Stimulated activated CD4-positive, alpha-beta T cell treated with anti-CD3 and anti-CD28 coated beads, Interleukin-15, amount 100 ng/mL, for 24 hours (primary cell): ENCODE measurements at regions not wholly inside any gene's neighbourhood (a gene's known extent, or its start where the extent isn't known, plus 50 kb on each side); places are given as distances from the start of the nearest gene placed in this dataset.

Experiments
- DNase-seq: peaks from one replicate; pipeline ENCODE4 v3.0.0-alpha.2; 2020

DNA sequence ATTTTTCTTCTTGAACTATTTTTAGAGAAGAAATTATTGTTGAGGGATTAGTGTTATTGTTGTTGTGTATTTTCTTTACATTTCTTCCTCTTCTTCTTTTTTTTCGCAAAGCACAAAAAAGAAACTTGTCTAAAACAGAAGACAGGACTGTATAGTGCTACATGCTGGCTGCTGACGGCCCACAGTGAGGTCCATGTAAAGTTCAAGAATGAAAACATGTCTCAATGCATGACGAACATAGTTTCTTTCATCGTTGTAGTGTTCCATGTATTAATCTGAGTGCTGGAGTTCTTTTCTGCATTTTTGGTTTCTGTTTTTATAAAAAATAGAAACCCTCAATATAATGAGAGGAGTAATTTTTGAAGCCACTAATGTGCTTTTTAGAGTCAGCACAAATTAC lies 462.9 kb upstream of the MARCKS start:
- no peak for DNase-seq

- no peak for DNase-seq
These were observed 462.4 kb upstream of the MARCKS start for GRCh38 chr6:113394729-113395128.

DNA sequence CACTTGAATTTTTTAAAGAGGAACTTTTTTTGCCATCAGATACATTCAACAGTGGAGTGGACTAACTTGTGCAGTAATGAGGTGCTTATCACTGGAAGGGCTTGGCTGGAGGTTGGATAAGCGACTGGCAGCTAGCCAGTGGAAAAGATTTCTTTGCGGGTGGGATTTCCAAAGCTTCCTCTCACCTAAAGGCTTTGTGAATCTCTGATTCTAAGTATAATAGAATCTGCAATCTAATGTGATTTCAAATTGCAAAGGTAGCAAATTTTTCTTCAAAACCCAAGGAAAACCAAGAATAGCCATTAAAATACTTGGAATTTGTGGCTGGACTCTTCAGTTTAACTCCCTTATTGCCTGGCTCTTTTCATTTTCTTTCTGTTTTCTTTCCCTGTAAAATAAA lies 460.4 kb upstream of the MARCKS start:
- no peak for DNase-seq

DNA sequence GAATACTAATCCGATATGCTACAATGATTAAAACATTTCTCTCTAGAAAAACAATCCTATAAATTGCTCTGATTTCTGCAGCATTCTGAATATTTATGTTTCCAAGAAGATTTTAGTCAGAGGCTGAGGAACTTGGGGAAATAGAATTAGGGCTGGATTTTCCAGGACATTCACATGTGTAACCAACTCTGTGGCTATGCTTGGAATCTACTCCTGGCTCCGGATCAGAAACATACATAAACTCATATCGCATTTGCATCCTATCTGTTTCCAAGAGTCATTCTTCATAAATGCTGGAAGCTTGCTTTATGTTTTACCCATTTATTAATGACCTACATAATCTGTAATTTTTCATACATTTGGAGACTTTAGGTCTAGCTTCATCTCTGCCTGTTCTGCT lies 459.9 kb upstream of the MARCKS start:
- no peak for DNase-seq

DNA sequence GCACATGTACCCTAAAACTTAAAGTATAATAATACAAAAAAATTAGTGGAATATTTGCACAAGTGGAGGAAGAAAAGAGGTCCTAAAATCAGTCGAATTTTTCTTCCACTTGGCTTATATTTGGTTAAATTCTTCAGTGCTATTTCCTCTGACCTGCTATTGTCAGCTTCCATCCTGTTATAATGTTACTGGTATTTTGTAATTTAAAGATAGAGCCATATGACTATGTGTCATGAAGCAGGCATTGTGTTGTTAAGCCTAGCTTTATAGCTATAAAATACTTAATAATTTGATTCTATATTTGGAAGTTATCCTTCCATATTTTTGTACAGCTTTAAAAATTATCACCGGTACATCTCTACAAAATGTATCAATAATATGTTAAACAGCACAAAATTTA lies 455.9 kb upstream of the MARCKS start:
- DNase-seq, result no peak

- no peak for DNase-seq
These were observed 454.6 kb upstream of the MARCKS start for GRCh38 chr6:113402544-113402943.

DNA sequence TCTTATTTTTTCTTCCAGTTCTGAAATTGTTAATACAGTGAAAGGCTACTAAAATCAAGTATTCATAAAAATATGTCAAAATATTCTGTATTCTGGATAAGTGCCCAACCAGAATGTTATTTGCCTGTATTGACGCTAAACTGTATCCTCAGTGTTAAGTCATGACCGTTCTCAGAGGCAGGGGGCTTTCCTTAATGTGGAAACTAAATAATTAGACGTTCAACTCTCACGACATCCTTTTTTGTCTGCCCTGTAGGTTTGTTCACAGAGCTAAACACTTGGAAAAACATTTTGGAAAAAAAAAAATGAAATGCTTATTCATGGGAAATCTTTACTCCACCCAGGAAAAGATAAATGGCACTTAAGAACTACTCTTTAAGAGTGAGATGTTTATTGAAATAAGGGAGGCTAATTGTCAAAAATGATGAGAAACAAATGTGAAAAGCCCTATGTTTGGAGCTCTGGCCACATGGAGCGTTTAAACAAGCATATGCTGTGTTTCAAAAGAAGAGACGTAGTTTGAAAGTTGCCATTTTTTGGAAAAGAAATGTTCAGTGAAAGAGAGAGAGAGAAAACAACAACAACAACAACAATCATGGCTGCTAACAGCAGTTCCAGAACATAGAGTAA lies 453.1 kb upstream of the MARCKS start:
- no peak for DNase-seq

DNA sequence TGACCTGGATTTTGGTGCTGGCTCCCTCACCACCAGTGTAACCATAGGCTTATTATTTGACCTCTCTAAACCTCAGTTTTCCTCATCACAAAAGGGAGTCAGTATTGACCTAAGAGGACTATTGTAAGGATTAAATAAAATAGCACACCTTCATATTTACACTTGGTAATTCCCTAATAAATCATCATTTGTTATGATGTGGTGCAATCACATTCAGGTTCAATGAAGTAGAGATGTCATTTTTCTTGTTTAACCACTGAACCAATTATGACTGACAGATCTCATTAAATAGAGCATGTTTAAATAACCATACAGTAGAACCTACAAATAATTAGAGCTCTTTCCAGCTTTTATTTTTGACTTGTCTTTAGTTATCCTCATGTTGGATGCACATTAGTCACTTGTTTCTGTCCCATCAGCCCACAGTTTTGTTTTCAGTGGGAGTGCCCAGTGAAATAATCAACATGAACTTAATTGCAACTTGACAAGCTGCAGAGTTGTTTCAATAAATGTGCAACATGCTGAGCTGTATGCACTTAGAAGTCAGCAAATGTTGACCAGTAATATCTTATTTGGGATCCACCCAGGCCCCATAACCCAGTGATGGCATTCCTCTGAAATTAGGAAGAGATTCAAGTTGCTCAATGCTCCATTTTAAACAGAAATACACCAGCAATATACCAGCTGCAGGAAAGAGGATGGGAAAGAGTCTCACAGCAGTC lies 451.7 kb upstream of the MARCKS start:
- DNase-seq, result no peak

- no peak for DNase-seq
These were observed 451.0 kb upstream of the MARCKS start for GRCh38 chr6:113406048-113406695.

DNA sequence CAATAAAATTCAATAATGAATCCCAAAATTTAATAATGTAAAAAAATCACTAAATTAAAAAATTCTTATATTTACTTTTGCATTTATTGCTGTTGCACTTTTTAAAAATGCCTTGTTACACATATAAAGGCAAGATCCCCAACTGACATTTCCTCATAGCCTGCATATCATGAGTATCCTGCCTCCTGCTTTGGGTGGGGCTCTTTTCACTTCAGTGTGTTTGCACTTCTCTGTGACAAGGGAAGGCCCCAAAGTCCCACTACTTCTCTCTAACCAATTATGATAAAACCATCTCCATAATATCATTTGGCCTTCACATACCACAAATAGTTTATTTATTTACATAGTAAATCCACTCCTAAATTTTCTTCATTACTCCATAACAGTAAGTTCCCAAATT lies 446.1 kb upstream of the MARCKS start:
- DNase-seq, result no peak

- no peak for DNase-seq
These were observed 444.4 kb upstream of the MARCKS start for GRCh38 chr6:113412589-113413357.

GRCh38 chr6:113414511-113414910 lies 442.6 kb upstream of the MARCKS start:
- no peak for DNase-seq

- no peak for DNase-seq
These were observed 441.0 kb upstream of the MARCKS start for GRCh38 chr6:113416170-113416569.

DNA sequence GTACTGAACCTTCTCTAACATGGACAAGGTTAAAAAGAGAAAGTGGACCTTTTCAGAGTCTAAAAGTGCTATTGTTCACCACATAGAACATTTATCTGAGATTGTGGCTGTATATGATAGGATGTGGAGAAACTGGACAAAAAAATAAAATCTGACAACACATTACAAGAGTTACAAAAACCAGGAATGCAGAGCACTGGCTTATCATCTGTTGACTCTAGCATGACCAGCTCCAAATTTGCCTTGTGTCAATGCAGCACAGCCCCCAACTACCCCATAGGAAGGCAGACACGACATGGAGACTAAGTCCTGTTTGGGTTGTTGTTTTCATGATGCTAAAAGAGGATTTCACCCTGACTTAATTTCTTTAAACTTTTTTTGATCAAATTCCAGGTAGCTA lies 436.9 kb upstream of the MARCKS start:
- DNase-seq, result no peak

DNA sequence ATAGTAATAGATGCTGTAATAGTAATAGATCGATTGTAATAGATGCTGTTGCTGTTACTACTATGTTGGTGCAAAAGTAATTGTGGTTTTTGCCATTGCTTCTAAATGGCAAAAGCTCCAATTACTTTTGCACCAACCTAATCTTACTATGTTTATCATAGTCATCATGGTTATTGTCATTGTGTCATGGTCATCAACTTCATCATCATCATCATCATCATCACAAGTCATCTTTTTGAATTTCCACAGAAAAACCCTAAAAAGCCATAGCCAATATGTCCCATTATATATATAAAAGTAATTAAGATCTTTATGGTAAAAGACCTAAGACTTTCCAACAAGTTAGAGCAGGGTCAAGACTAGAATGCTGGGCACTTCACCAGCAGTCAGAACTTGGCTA lies 435.1 kb upstream of the MARCKS start:
- DNase-seq, result no peak

GRCh38 chr6:113423956-113424355 lies 433.2 kb upstream of the MARCKS start:
- no peak for DNase-seq

DNA sequence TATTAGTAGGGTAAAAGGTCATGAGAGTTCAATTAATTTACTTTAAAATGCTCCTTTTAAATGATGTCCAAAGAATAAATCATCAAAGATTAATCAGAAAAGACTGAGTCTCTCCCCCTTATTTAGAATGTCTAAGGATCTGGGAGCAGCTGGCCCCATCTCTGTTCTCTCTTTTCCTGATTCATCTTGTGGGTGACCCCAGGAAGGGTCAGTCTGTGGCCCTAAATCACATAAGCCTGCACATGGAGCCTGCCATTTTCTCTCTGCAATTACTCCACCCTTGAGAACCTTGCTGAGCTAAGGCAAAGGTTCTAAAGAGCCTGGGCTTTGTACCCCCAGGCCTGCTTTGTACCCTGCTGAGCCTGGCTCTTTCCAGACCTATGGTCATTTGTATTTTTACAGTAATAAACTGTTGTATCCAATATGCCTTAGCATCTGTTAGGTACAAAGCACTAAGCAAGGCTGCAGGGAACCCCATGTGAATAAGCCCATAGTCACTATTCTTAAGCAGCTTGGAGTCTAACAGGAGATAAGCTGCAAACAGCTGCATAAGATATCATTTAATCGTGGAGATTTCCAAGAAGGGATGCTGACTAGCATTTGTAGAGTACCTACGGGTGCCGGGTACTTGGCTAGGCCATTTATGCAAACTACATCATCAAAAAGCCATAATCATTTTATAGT lies 431.0 kb upstream of the MARCKS start:
- no peak for DNase-seq

- no peak for DNase-seq
These were observed 429.5 kb upstream of the MARCKS start for GRCh38 chr6:113427617-113428016.

DNA sequence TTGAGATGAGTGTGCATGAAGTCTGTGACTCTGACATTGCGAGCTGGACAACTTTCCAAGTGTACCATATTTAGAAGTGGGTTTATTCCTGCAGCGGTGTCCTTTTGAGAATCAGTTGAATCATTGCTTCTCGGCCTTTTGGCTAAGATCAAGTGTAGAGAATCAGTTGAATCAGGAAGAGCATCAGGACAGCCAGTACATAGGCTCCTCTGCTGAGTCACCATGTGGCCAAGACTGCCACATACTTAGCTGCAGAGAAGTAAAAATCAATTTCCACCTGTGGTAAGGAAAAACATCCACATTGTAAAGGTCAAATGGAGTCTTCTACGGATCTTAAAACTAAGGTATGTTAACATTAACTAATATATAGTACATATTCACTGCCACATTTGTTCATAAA lies 428.4 kb upstream of the MARCKS start:
- no peak for DNase-seq

DNA sequence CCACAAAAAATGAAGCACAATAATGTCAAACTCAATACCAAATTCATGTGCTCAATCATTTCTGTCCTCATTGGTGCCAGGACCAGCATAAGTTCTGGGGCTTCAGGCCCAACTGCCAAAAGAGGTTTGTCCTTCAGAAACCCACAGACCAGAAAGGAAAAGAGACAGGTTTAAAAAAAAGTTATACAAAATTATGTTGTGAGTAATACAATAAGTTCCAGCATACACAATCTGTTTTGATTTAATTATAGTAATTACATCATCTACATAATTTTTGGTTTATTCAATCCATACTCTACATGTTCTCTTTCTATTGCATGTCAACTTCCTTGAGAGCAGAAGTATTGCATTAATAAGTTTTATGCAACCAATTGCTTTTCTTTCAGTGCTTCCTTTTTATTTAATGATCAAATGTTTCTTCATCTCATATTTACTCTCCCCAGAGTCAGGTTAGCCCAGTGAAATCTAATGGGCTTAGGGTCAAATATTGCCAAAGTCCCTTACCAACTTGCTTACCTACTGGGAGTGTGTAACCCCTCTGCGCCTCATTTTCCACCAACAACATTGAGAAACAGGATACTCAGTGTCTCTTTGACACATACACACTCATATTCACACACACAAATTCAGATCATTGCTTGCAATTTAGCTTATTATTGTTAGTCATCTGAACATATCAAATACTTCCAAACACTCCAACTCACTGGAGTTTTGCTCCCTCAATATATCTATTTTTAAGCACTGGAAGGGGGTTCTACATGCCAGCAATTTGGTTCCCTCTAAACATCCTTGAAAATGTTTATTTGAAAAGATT lies 424.4 kb upstream of the MARCKS start:
- no peak for DNase-seq

- no peak for DNase-seq
These were observed 423.7 kb upstream of the MARCKS start for GRCh38 chr6:113433335-113433991.

DNA sequence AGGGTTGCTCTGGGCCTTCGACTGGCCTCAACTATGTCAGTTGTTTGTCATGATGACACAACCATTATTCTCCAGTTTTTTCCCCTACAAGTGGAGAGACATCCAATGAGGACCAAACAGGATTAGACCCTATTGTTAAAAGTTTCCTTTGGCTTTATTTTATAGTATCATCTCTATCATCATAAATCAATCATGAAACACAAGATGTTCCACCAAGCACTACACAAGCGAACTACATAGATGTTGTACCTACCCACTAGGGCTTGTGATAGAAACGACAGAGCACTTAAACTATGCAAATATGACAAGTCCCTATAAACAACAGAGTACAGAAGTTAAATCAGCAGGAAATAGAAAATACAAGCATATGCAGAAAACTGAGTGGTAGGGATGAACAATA lies 422.5 kb upstream of the MARCKS start:
- DNase-seq, result no peak
